GM10266 (cell line): ENCODE measurements at regions not wholly inside any gene's neighbourhood (a gene's known extent, or its start where the extent isn't known, plus 50 kb on each side); places are given as distances from the start of the nearest gene placed in this dataset.
"Not testable (repeated sequence)": the region's sequence is repeated elsewhere in the genome, so short reads cannot be mapped to it uniquely, and the experiment has no call there.

Source experiments
- DNase-seq: peaks from one replicate; pipeline ENCODE4 v3.0.0; 2012; ENCODE audit errors: extremely low spot score
- TF ChIP-seq, protein P1 (sequence below): IDR thresholded peaks from 2 replicates; pipeline ENCODE4 v1.5.1; 2012; ENCODE audit warnings: mild to moderate bottlenecking, low read depth; ENCODE audit not compliant: control insufficient read depth, insufficient read depth; ENCODE audit errors: missing control alignments

DNA sequence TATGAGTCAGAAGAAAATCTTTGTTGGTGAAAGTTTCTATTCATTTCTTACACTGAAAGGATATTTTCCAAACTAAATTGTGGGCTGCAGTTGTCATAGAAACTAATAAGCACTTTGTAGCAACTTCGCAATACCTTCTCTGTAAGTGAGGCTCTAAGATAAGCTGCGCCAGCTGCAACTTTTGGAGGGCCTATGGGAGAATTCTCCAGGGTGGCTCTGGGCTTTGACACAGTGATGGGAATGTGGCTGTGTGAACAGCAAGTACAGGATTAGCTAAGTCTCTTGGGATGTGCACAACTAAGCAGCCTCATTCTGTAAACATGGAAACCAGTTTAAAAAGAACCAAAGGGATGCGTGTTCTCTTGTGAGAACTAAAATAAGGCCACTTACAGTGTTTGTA is 124.6 kb upstream of the SGO1 start:
- TF ChIP-seq, protein P1, sequence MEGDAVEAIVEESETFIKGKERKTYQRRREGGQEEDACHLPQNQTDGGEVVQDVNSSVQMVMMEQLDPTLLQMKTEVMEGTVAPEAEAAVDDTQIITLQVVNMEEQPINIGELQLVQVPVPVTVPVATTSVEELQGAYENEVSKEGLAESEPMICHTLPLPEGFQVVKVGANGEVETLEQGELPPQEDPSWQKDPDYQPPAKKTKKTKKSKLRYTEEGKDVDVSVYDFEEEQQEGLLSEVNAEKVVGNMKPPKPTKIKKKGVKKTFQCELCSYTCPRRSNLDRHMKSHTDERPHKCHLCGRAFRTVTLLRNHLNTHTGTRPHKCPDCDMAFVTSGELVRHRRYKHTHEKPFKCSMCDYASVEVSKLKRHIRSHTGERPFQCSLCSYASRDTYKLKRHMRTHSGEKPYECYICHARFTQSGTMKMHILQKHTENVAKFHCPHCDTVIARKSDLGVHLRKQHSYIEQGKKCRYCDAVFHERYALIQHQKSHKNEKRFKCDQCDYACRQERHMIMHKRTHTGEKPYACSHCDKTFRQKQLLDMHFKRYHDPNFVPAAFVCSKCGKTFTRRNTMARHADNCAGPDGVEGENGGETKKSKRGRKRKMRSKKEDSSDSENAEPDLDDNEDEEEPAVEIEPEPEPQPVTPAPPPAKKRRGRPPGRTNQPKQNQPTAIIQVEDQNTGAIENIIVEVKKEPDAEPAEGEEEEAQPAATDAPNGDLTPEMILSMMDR = no peak
- no peak for DNase-seq

DNA sequence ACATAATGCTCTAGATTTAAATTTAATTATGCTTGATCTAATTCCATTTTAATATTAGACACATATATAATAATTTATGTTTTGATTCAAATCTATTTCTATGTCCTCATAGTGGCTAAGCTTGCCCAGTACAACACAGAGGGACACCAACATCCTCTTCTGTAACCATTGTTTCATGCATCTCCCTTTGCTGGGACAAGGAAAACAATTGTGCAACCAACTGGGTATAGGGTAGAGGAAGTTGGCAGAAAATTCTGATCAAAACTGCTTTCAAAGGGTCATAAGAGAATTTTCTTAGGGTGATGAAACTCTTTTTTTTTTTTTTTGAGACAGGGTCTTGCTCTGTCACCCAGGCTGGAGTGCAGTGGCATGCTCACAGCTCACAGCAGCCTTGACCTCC is 121.4 kb upstream of the SGO1 start:
- no peak for DNase-seq
- TF ChIP-seq, protein P1 = no peak

DNA sequence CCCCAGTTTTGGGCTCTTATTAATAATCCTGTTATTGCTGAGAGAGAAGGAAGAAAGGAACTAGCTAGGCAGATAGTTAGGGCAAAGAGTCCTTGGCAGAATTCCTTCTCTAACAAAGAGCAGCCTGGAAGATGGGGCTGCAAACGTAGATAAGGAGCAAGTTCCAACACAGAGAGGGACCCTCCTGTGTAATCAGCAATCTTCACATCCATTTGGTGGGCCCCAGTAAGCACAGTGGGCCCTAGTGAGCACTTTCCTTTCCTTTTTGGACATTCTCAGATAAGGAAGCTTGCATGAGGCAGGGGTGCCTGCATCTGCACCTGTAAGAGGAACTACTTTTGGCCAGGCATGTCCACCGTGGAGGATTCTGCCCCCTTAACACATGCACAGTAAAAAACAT is 119.6 kb upstream of the SGO1 start:
- TF ChIP-seq, protein P1 = no peak

DNA sequence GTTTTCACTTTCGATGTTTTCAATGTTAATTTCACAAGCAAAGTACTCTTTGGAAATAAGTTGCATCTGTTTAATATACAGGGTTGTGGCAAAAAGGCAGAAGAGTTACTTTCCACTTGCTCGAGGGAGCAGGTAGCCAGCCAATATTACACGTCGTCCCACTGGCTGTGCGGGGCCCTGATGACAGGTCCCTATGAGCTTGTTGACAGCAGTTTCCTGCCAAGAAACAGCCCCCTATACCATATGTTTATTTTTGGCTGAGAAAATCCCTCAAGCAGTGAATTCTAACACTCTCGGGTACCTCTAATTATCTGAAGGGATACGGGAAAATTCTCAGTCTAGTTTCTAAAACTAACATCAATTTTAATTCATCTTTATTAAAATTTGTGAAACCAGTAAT is 116.8 kb upstream of the SGO1 start:
- no peak for DNase-seq
- TF ChIP-seq, protein P1 = no peak

More for the DNA sequence above, 119.6 kb upstream of the SGO1 start:
- no peak for DNase-seq

DNA sequence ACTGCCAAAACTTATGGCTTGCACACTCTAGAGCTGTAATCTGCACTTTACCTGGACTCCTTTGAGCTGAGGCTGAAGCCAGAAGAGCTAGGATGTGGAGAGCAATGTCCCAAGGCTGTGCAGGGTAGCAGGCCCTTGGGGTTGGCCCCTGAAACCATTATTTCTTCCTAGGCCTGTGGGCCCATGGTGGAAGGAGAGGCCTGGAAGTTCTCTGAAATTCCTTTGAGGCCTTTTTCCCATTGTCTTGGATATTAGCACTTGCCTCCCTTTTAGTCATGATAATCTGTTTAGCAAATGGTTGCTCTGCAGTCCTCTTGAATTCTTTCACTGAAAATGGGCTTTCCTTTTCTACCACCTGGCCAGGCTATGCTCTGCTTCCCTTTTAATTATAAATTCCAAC is 102.0 kb upstream of the SGO1 start:
- no peak for DNase-seq
- TF ChIP-seq, protein P1 = no peak

DNA sequence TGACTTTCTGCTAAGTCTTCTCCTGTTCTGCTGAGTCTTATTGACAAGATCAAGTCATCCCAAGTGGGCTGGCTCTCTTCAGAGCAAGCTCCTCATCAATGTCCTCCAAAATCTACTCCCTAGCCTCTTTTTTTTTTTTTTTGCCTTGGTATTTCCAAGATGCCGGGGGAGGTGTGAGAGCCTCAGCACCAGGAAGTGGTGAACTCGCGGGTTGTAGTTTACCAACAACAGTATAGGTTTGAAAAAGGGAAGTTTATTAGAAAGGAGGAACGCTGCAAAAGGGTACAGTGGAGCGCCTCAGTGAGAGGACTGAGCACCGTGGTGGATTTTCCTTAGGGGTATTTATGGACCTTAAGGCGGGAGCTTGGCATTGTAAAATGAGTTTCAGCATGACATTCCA is 94.3 kb upstream of the SGO1 start:
- DNase-seq = no peak
- TF ChIP-seq, protein P1 = no peak

DNA sequence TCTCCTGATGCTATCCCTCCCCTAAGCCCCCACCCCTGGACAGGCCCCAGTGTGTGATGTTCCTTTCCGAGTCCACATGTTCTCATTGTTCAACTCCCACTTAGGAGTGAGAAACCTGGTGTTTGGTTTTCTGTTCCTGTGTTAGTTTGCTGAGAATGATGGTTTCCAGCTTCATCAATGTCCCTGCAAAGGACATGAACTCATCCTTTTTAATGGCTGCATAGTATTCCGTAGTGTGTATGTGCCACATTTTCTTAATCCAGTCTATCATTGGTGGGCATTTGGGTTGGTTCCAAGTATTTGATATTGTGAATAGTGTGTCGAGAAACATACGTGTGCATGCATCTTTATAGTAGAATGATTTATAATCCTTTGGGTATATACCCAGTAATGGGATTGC is 80.0 kb upstream of the SGO1 start:
- DNase-seq = not testable (repeated sequence)

DNA sequence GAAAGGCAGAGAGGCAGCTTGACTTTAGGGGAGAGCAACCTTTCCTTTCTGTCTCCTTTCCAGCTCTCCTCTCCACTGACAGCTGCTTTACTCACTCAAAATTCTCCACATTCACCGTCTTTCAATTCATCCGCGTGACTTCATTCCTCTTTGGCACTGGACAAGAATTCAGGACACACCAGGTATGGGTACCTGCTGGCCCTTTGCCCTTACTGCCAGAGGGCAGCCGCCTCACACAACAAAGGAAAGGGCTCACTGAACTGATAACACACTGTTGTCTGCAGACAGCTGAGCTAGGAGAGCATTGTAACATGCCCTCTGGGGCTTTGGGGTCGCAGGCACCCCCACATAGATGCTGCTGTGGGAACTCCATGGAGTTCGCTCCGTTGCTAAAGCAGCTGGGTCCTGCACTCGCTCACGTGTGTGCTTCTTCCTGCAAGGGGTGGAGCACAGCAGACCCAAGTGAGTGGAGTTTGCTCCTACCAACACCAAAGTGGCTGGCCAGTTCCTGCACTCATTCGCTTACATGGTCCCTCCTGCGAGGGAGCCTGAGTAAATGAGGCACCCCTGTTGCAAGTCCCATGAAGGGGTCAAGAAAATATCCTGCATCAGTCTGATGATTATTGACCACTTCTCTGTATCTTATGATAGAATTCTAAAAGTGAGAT is 79.0 kb upstream of the SGO1 start:
- DNase-seq = no peak
- TF ChIP-seq, protein P1 = no peak
